H1 (cell line): ENCODE measurements at regions not wholly inside any gene's neighbourhood (a gene's known extent, or its start where the extent isn't known, plus 50 kb on each side); places are given as distances from the start of the nearest gene placed in this dataset.

Experiments used
- CTCF ChIA-PET: fragments of 300-600 bp; sonication (Branson Sonifier 250); formaldehyde crosslinking; loops from one replicate; lab custom pipeline; 2021; ENCODE audit not compliant: partially characterized antibody; lab: Charles Lee
- POLR2A ChIA-PET: fragments of 300-600 bp; sonication (Branson Sonifier 250); formaldehyde crosslinking; loops from one replicate; lab custom pipeline; 2021; ENCODE audit warnings: inconsistent platforms; ENCODE audit not compliant: partially characterized antibody; lab: Charles Lee
- DNase-seq, 2 experiments: peaks; one replicate each; pipeline versions ENCODE4 v3.0.0 to v3.0.0-alpha.2; 2010 to 2022; ENCODE audit warnings: low spot score in 2 of 2, low read depth in 1 of 2, mixed read lengths in 1 of 2
- FAIRE-seq: peaks from 2 replicates; lab custom pipeline; 2011; peaks lifted over from hg19 to GRCh38; lab: Jason Lieb, UNC
- H2AFZ ChIP-seq: 2 replicates; pipeline ENCODE4 v1.8.1; 2012; ENCODE audit warnings: low read length, inconsistent platforms
- H2AK5ac ChIP-seq: 2 replicates; pipeline ENCODE4 v1.6.1; 2013; ENCODE audit warnings: low read depth, low read length
- H2BK120ac ChIP-seq: replicated peaks from 2 replicates; pipeline ENCODE3; 2013; ENCODE audit warnings: low read depth, low read length, inconsistent platforms
- H2BK12ac ChIP-seq: 2 replicates; pipeline ENCODE4 v1.6.1; 2013; ENCODE audit warnings: low read depth, low read length
- H2BK15ac ChIP-seq: 2 replicates; pipeline ENCODE4 v1.6.1; 2013; ENCODE audit warnings: low read length
- H2BK20ac ChIP-seq: 2 replicates; pipeline ENCODE4 v1.6.1; 2013; ENCODE audit warnings: low read length
- H2BK5ac ChIP-seq: 2 replicates; pipeline ENCODE4 v1.6.1; 2013; ENCODE audit warnings: low read depth, low read length
- H3K14ac ChIP-seq: 2 replicates; pipeline ENCODE4 v1.6.1; 2013; ENCODE audit warnings: inconsistent platforms; ENCODE audit not compliant: insufficient read length
- H3K18ac ChIP-seq: 2 replicates; pipeline ENCODE4 v1.6.1; 2013; ENCODE audit warnings: low read length; ENCODE audit errors: extremely low read depth
- H3K23ac ChIP-seq: 2 replicates; pipeline ENCODE4 v1.6.1; 2013; ENCODE audit warnings: inconsistent platforms; ENCODE audit not compliant: insufficient read length
- H3K23me2 ChIP-seq: 2 replicates; pipeline ENCODE4 v1.6.1; 2013; ENCODE audit warnings: low read depth, low read length
- H3K27ac ChIP-seq: 2 replicates; pipeline ENCODE4 v1.6.1; 2011; ENCODE audit warnings: low read depth, low read length, inconsistent platforms
- H3K27me3 ChIP-seq, 4 experiments: replicated peaks in 1 of 4; 1 replicate in 1 of 4; 2 replicates in 3 of 4; pipeline versions ENCODE4 v1.6.1 to v1.8.1; 2011 to 2013; ENCODE audit warnings: low read length in 3 of 4, mild to moderate bottlenecking in 3 of 4, inconsistent platforms in 2 of 4, mixed read lengths in 2 of 4, moderate library complexity in 1 of 4; ENCODE audit not compliant: control insufficient read depth in 3 of 4, insufficient read depth in 3 of 4; ENCODE audit errors: extremely low read depth in 1 of 4
- H3K36me3 ChIP-seq, 4 experiments: 2 replicates each; pipeline versions ENCODE4 v1.6.1 to v1.8.1; 2011 to 2013; ENCODE audit warnings: mild to moderate bottlenecking in 4 of 4, low read length in 3 of 4, moderate library complexity in 2 of 4, control low read depth in 1 of 4, inconsistent platforms in 1 of 4; ENCODE audit not compliant: insufficient read depth in 4 of 4, control insufficient read depth in 2 of 4
- H3K4ac ChIP-seq: replicated peaks from 2 replicates; pipeline ENCODE3; 2013; ENCODE audit warnings: low read length, low read depth, mixed read lengths, inconsistent platforms; ENCODE audit not compliant: insufficient read length
- H3K4me1 ChIP-seq, 4 experiments: replicated peaks in 1 of 4; 1 replicate in 1 of 4; 2 replicates in 3 of 4; pipeline versions ENCODE4 v1.6.1 to v1.8.1; 2011 to 2013; ENCODE audit warnings: low read length in 3 of 4, inconsistent platforms in 2 of 4, mixed read lengths in 1 of 4; ENCODE audit not compliant: insufficient read depth in 4 of 4, control insufficient read depth in 3 of 4
- H3K4me2 ChIP-seq, 2 experiments: 2 replicates each; pipeline versions ENCODE4 v1.6.1 to v1.8.1; 2011 to 2013; ENCODE audit warnings: low read depth in 2 of 2, low read length in 2 of 2, control low read depth in 1 of 2, inconsistent platforms in 1 of 2, mild to moderate bottlenecking in 1 of 2; ENCODE audit not compliant: insufficient read depth in 1 of 2
- H3K4me3 ChIP-seq, 4 experiments: fragments of 200-600, 300-600 bp in 1 of 4; sonication (generic), shearing (Covaris generic), sonication (Bioruptor Twin) in 1 of 4; 2 replicates each; pipeline versions ENCODE4 v1.5.1 to v1.8.1; 2011 to 2016; ENCODE audit warnings: low read length in 4 of 4, low read depth in 3 of 4, control low read depth in 2 of 4, inconsistent platforms in 2 of 4, mild to moderate bottlenecking in 2 of 4, mixed read lengths in 1 of 4, moderate library complexity in 1 of 4; ENCODE audit not compliant: insufficient read depth in 2 of 4; ENCODE audit errors: extremely low read depth in 1 of 4
- H3K56ac ChIP-seq: replicated peaks from 2 replicates; pipeline ENCODE3; 2013; ENCODE audit warnings: low read depth, mild to moderate bottlenecking, mixed read lengths, low read length, inconsistent platforms; ENCODE audit not compliant: insufficient read length
- H3K79me1 ChIP-seq: 2 replicates; pipeline ENCODE4 v1.6.1; 2013; ENCODE audit warnings: low read depth, low read length, control low read depth
- H3K79me2 ChIP-seq, 2 experiments: 2 replicates each; pipeline versions ENCODE4 v1.6.1 to v1.8.1; 2012 to 2013; ENCODE audit warnings: low read length in 2 of 2, mild to moderate bottlenecking in 2 of 2, inconsistent platforms in 1 of 2; ENCODE audit not compliant: insufficient read depth in 2 of 2, control insufficient read depth in 1 of 2
- H3K9ac ChIP-seq, 4 experiments: replicated peaks in 1 of 4; 1 replicate in 1 of 4; 2 replicates in 3 of 4; pipeline versions ENCODE4 v1.6.1 to v1.8.1; 2011 to 2013; ENCODE audit warnings: low read depth in 3 of 4, low read length in 3 of 4, control low read depth in 2 of 4, mild to moderate bottlenecking in 2 of 4, moderate library complexity in 2 of 4, inconsistent platforms in 1 of 4; ENCODE audit errors: extremely low read depth in 1 of 4
- H3K9me3 ChIP-seq, 2 experiments: 2 replicates each; pipeline versions ENCODE4 v1.6.1 to v1.8.1; 2012 to 2013; ENCODE audit warnings: mild to moderate bottlenecking in 2 of 2, moderate library complexity in 2 of 2, control low read depth in 1 of 2, inconsistent platforms in 1 of 2, low read depth in 1 of 2, low read length in 1 of 2, mixed read lengths in 1 of 2; ENCODE audit not compliant: insufficient read depth in 2 of 2
- H4K20me1 ChIP-seq, 2 experiments: replicated peaks in 1 of 2; 2 replicates each; pipeline versions ENCODE3 to v1.8.1; 2011 to 2013; ENCODE audit warnings: inconsistent platforms in 2 of 2, low read length in 2 of 2, mild to moderate bottlenecking in 1 of 2; ENCODE audit not compliant: insufficient read depth in 2 of 2, control insufficient read depth in 1 of 2
- H4K5ac ChIP-seq: 2 replicates; pipeline ENCODE4 v1.6.1; 2013; ENCODE audit warnings: low read length, low read depth, mixed read lengths, inconsistent platforms; ENCODE audit not compliant: insufficient read length
- H4K8ac ChIP-seq: 2 replicates; pipeline ENCODE4 v1.8.0; 2013; ENCODE audit warnings: mild to moderate bottlenecking, moderate library complexity, low read length, inconsistent platforms; ENCODE audit not compliant: insufficient read depth; ENCODE audit errors: extremely low read depth
- H4K91ac ChIP-seq: replicated peaks from 2 replicates; pipeline ENCODE3; 2013; ENCODE audit warnings: low read length, mixed read lengths, inconsistent platforms; ENCODE audit not compliant: insufficient read length
- CTCF ChIP-seq, 3 experiments: IDR thresholded peaks; 1 replicate in 2 of 3; 2 replicates in 1 of 3; pipeline versions ENCODE4 v1.5.1 to v1.6.1; 2011; ENCODE audit warnings: low read length in 3 of 3, mild to moderate bottlenecking in 3 of 3, inconsistent platforms in 2 of 3, low read depth in 1 of 3, moderate library complexity in 1 of 3; ENCODE audit not compliant: insufficient read depth in 1 of 3; ENCODE audit errors: control extremely low read depth in 1 of 3
- HDAC6 ChIP-seq: IDR thresholded peaks from one replicate; pipeline ENCODE4 v1.7.1; 2012; ENCODE audit warnings: low read depth, mild to moderate bottlenecking, inconsistent platforms, low read length, moderate library complexity
- RAD21 ChIP-seq, 2 experiments: IDR thresholded peaks in 1 of 2; conservative IDR thresholded peaks in 1 of 2; 2 replicates each; pipeline ENCODE4 v1.6.1; 2011; ENCODE audit warnings: low read depth in 2 of 2, low read length in 2 of 2, improper control_type of control experiment in 1 of 2, inconsistent platforms in 1 of 2, mild to moderate bottlenecking in 1 of 2, moderate library complexity in 1 of 2
- SRF ChIP-seq: IDR thresholded peaks from 2 replicates; pipeline ENCODE4 v1.6.1; 2011; ENCODE audit warnings: mild to moderate bottlenecking, low read depth, low read length, moderate library complexity
- WGBS, 2 experiments: shearing (Covaris generic) in 1 of 2; methylation state at CpG; one replicate each; pipeline versions ENCODE4 v1.1.6 to v1.1.7; 2013 to 2015; ENCODE audit warnings: low lambda C conversion rate in 2 of 2, mixed read lengths in 2 of 2, inconsistent platforms in 1 of 2, low coverage in 1 of 2, missing lambda C conversion rate in 1 of 2; ENCODE audit not compliant: insufficient replicate concordance in 2 of 2, insufficient coverage in 1 of 2, insufficient read length in 1 of 2; ENCODE audit errors: extremely low coverage in 1 of 2, missing lambda C conversion rate in 1 of 2; 5-methylcytosine and 5-hydroxymethylcytosine counted together

- H3K9ac ChIP-seq, result peak overlapping the region in 2 of 4 experiments; percentile 16 to 47; a peak in 3 of 7 replicates
- H4K8ac ChIP-seq, result no peak overlapping the region
- WGBS, 2 experiments, result 55% methylated on average over 4 of the region's 6 CpGs; no CpG with 5 or more reads in 1 of the 2 experiments
Measured at GRCh38 chr6:4384656-4385055, 249.3 kb upstream of the ECI2 start.

More at GRCh38 chr6:4384656-4385055, 249.3 kb upstream of the ECI2 start:
- Histone ChIP-seq H3K14ac (no peak overlapping the region), H3K9me3 (no peaks in the 10 kb centered on the region), H2BK20ac (peak overlapping the region; percentile 92; the same call in 1 of the 2 replicates), H3K36me3 (no peaks in the 10 kb centered on the region; a peak in 1 of 8 replicates), H3K4me2 (peak overlapping the region in 1 of 2 experiments; percentile 36; a peak in 1 of 4 replicates), H4K20me1 (no peaks in the 10 kb centered on the region), H3K27ac (peak overlapping the region; percentile 81), H3K23me2 (no peaks in the 10 kb centered on the region), H2AFZ (no peak overlapping the region), H3K23ac (no peak overlapping the region), H4K91ac (no peak overlapping the region), H2BK15ac (no peak overlapping the region), H3K27me3 (no peaks in the 10 kb centered on the region), H2BK12ac (peak overlapping the region; percentile 89; the same call in 1 of the 2 replicates), H3K4ac (no peak overlapping the region), H4K5ac (no peak overlapping the region), H3K4me3 (peak overlapping the region in 1 of 4 experiments; percentile 20; a peak in 1 of 8 replicates), H2BK120ac (no peak overlapping the region), H3K56ac (no peak overlapping the region), H2BK5ac (peak overlapping the region; percentile 92; the same call in 1 of the 2 replicates), H3K18ac (0 out of 2 replicates have a peak overlapping the region, but pooled peaks have one; percentile 52), H3K79me2 (no peaks in the 10 kb centered on the region), H2AK5ac (peak overlapping the region; percentile 6; the same call in 1 of the 2 replicates), H3K79me1 (no peaks in the 10 kb centered on the region), H3K4me1 (peaks cover 0 to 12% (median 8%) of the 10 kb centered on the region in 4 experiments; a peak in 4 of 7 replicates)
- DNase-seq (peak in 1 of 2 experiments; percentile 57), FAIRE-seq (peak; percentile 74)
- ChIA-PET POLR2A (no interaction called here), CTCF (interaction anchor here (0.9 to 1.6 kb wide), 5 partner anchors 12 to 56 kb away, joined by 3 to 8 read pairs (median 3); no protein-coding TSS in a partner anchor)
- TF ChIP-seq RAD21 (IDR thresholded peaks at IDR 0.05 in 1 of 2, conservative IDR thresholded peaks at IDR 0.05 in 1 of 2; ENCODE audit: low read depth in 2 of 2, low read length in 2 of 2) (peak; percentile 63 to 67), HDAC6 (no peak), CTCF (IDR thresholded peaks at IDR 0.05; ENCODE audit: control extremely low read depth in 1 of 3, insufficient read depth in 1 of 3, low read depth in 1 of 3, low read length in 3 of 3) (peak; percentile 6 to 56 (median 42)), SRF (peak; percentile 52; the same call in 1 of the 2 replicates)
